ENCODE measurements at regions not wholly inside any gene's neighbourhood (a gene's known extent, or its start where the extent isn't known, plus 50 kb on each side); places are given as distances from the start of the nearest gene placed in this dataset.

DNA sequence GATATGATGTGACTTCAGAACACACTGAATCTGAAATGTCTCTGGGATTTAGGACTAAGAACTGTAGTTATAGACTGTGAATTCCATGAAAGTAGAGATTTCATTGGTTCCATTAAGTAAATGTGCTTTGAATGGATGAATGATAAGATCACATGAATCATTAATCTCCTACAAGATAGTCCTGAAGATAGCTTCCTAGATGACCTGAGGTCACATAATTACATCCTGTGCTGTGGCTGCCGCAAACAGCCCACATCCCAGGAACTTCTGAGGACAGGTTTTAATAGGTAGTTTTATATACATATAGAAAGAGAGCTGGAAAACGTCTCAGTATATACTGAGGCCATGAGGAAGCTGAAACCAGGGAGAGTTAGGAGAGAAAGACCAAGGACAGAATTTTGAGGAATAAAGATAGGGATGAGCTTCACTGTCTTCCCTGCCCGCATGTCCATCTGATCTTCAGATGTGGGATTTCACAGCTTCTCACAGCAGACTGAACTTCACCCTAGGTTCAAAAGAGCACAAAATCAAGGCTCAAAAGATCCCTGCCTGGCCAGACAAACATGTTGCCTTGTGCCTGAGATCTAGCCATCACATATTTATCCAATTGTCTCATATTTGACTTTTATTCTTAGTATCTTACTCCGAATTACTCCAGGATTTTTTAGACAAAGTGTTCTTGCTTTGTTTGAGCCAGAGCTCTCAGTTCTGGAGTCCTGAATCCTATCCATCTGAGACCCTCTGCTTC, 188.2 kb downstream of the IRS1 start:
- TF ChIP-seq, protein P1, sequence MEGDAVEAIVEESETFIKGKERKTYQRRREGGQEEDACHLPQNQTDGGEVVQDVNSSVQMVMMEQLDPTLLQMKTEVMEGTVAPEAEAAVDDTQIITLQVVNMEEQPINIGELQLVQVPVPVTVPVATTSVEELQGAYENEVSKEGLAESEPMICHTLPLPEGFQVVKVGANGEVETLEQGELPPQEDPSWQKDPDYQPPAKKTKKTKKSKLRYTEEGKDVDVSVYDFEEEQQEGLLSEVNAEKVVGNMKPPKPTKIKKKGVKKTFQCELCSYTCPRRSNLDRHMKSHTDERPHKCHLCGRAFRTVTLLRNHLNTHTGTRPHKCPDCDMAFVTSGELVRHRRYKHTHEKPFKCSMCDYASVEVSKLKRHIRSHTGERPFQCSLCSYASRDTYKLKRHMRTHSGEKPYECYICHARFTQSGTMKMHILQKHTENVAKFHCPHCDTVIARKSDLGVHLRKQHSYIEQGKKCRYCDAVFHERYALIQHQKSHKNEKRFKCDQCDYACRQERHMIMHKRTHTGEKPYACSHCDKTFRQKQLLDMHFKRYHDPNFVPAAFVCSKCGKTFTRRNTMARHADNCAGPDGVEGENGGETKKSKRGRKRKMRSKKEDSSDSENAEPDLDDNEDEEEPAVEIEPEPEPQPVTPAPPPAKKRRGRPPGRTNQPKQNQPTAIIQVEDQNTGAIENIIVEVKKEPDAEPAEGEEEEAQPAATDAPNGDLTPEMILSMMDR (IDR thresholded peaks at IDR 0.05; ENCODE audit: insufficient read depth, low read length, poor library complexity, severe bottlenecking), result no peak
- no peaks in the 10 kb centered on the region for H3K27me3 ChIP-seq (replicated peaks; ENCODE audit: control insufficient read depth, insufficient read depth, low read length)
- H3K36me3 ChIP-seq (ENCODE audit: control insufficient read depth, insufficient read depth, low read length), result no peaks in the 10 kb centered on the region
- H3K4me3 ChIP-seq (replicated peaks; ENCODE audit: low read depth, low read length), result no peak overlapping the region
- DNase-seq (ENCODE audit: extremely low read depth, insufficient read length), result no peak

DNA sequence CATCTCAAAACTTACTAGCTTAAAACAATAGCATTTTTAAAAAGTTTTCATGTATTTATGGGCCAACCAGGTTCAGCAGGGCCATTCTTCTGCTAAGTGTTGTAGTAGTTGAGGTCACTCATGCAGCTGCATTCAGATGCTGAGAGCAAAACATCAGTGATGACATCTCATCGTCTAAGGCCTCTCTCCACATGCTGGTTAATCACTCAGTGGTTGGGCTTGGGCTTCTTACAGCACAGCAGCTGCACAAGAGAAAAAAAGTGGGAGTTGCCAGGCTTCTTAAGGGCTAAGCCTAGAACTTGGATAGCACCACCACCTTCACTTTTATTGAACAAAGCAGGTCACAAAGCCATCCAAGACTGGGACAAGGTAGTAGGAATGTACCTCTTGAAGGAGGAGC, 190.3 kb downstream of the IRS1 start:
- no peak for DNase-seq (ENCODE audit: extremely low read depth, insufficient read length)
- Histone ChIP-seq H3K27me3 (replicated peaks; ENCODE audit: control insufficient read depth, insufficient read depth, low read length) (no peaks in the 10 kb centered on the region), H3K4me3 (replicated peaks; ENCODE audit: low read depth, low read length) (no peak overlapping the region), H3K36me3 (ENCODE audit: control insufficient read depth, insufficient read depth, low read length) (no peaks in the 10 kb centered on the region)
- TF ChIP-seq, protein P1 (IDR thresholded peaks at IDR 0.05; ENCODE audit: insufficient read depth, low read length, poor library complexity, severe bottlenecking), result no peak

DNA sequence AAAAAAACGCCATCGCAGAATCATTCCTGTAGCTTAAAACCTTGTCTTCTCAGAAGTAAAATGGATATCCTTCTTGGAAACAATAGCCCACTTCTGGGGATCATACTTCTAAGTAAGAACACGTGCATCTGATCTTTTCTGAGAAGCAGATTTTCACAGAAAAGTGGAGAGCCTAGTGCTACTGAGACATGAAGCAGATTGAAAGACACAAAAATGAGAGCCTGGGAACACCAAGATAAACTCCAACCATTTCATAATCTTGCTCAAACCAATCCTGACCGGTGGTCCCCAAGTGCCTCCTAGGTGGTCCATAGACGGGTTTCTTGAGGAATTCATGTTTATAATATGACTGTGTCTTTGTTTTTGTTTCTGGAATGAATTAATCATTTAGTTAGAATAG, 191.2 kb downstream of the IRS1 start:
- no peak overlapping the region for H3K4me3 ChIP-seq (replicated peaks; ENCODE audit: low read depth, low read length)
- H3K36me3 ChIP-seq (ENCODE audit: control insufficient read depth, insufficient read depth, low read length), result no peaks in the 10 kb centered on the region
- H3K27me3 ChIP-seq (replicated peaks; ENCODE audit: control insufficient read depth, insufficient read depth, low read length), result no peaks in the 10 kb centered on the region
- DNase-seq (ENCODE audit: extremely low read depth, insufficient read length), result no peak
- TF ChIP-seq, protein P1 (IDR thresholded peaks at IDR 0.05; ENCODE audit: insufficient read depth, low read length, poor library complexity, severe bottlenecking), result no peak

DNA sequence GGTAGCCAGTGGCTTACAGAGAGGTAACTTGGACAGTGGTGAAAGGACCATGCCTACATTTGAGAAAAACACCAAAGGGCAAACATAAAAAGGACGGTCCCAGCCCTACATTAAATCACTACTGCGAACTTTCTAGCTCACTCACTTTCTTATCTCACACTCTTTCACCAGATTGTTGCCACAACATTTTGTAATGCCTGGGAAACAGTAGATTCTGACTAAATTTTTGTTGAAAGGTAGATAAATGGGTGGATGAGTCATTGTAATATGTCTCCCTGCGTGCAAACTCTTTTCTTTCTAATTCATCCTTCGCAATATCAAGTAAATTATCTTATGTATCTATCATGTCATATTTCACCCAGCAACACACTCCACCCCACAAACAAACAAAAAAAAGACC, 192.2 kb downstream of the IRS1 start:
- DNase-seq (ENCODE audit: extremely low read depth, insufficient read length), result no peak
- Histone ChIP-seq H3K4me3 (replicated peaks; ENCODE audit: low read depth, low read length) (no peak overlapping the region), H3K36me3 (ENCODE audit: control insufficient read depth, insufficient read depth, low read length) (no peaks in the 10 kb centered on the region), H3K27me3 (replicated peaks; ENCODE audit: control insufficient read depth, insufficient read depth, low read length) (no peaks in the 10 kb centered on the region)
- TF ChIP-seq, protein P1 (IDR thresholded peaks at IDR 0.05; ENCODE audit: insufficient read depth, low read length, poor library complexity, severe bottlenecking), result no peak

DNA sequence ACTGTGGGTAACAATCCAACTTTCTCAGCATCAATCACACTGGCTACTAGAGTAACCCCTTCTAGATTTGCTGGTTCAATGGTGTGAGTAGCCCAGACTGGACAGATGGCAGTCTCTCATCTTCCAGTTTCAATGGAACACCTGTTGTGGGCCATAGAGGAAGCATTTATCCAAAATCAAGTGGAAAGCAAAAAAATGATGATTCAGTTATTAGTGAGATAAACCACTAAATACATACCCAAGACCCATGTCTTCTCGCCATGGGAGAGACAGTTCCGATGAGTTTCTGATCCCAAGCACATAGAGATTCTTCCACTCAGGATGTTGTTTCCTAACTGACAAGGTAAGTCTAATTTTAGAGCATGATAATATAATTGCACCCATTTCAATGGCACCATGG, 194.0 kb downstream of the IRS1 start:
- no peaks in the 10 kb centered on the region for H3K27me3 ChIP-seq (replicated peaks; ENCODE audit: control insufficient read depth, insufficient read depth, low read length)
- TF ChIP-seq, protein P1 (IDR thresholded peaks at IDR 0.05; ENCODE audit: insufficient read depth, low read length, poor library complexity, severe bottlenecking), result no peak
- DNase-seq (ENCODE audit: extremely low read depth, insufficient read length), result no peak
- no peaks in the 10 kb centered on the region for H3K36me3 ChIP-seq (ENCODE audit: control insufficient read depth, insufficient read depth, low read length)
- no peak overlapping the region for H3K4me3 ChIP-seq (replicated peaks; ENCODE audit: low read depth, low read length)

DNA sequence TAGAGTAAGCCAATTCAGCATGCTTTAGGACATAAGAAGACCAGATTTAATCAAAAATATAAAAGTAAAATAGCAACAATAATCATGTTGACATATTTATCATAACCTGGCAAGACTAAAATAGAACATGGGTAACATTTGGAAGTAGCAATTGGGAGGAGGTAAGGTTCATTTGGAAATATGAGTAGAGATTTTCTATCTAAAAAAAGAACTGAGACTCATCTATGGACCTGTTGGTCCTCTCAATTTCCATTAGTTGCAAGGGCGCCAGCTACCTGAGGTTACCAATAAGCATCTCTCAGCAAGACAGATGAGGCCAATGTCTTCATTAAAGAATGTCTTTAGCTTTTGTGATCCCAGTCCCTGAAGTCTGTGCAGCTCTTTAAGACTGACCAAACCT, 196.0 kb downstream of the IRS1 start:
- TF ChIP-seq, protein P1 (IDR thresholded peaks at IDR 0.05; ENCODE audit: insufficient read depth, low read length, poor library complexity, severe bottlenecking), result no peak
- DNase-seq (ENCODE audit: extremely low read depth, insufficient read length), result no peak

More for the DNA sequence above, 196.0 kb downstream of the IRS1 start:
- no peak overlapping the region for H3K4me3 ChIP-seq (replicated peaks; ENCODE audit: low read depth, low read length)
- no peaks in the 10 kb centered on the region for H3K36me3 ChIP-seq (ENCODE audit: control insufficient read depth, insufficient read depth, low read length)
- H3K27me3 ChIP-seq (replicated peaks; ENCODE audit: control insufficient read depth, insufficient read depth, low read length), result no peaks in the 10 kb centered on the region

All from GM06990 (cell line).